Liver (tissue), 3 donors: ENCODE measurements at regions not wholly inside any gene's neighbourhood (a gene's known extent, or its start where the extent isn't known, plus 50 kb on each side); places are given as distances from the start of the nearest gene placed in this dataset.

Experiments used
- HNF4G ChIP-seq: IDR thresholded peaks from 2 replicates; pipeline ENCODE4 v1.6.1; 2016; ENCODE audit warnings: antibody characterized with exemption
- RAD21 ChIP-seq, 2 donors: IDR thresholded peaks; 2 replicates each; pipeline ENCODE4 v1.6.1; 2016; ENCODE audit warnings: antibody characterized with exemption in 2 of 2, mild to moderate bottlenecking in 2 of 2
- SP1 ChIP-seq: IDR thresholded peaks from 2 replicates; pipeline ENCODE4 v1.6.1; 2018; ENCODE audit warnings: antibody characterized with exemption, mild to moderate bottlenecking
- TAF1 ChIP-seq: conservative IDR thresholded peaks from 2 replicates; pipeline ENCODE4 v1.6.1; 2016; ENCODE audit warnings: antibody characterized with exemption, mild to moderate bottlenecking
- TF ChIP-seq, protein P1 (sequence below): fragments of 150-350 bp; IDR thresholded peaks from 2 replicates; pipeline ENCODE4 v1.5.1; 2017; ENCODE audit warnings: improper control_type of control experiment, low read depth, low read length; ENCODE audit not compliant: missing input control
- TF ChIP-seq, protein P2 (sequence below): IDR thresholded peaks from 2 replicates; pipeline ENCODE4 v1.6.1; 2016; ENCODE audit warnings: antibody characterized with exemption
- TF ChIP-seq, protein P3 (sequence below): IDR thresholded peaks from 2 replicates; pipeline ENCODE4 v1.6.1; 2016; ENCODE audit warnings: antibody characterized with exemption, mild to moderate bottlenecking
- TF ChIP-seq, protein P4 (sequence below): IDR thresholded peaks from 2 replicates; pipeline ENCODE4 v1.6.1; 2016; ENCODE audit warnings: antibody characterized with exemption
- donor health status: healthy.
- donor health status: healthy.

DNA sequence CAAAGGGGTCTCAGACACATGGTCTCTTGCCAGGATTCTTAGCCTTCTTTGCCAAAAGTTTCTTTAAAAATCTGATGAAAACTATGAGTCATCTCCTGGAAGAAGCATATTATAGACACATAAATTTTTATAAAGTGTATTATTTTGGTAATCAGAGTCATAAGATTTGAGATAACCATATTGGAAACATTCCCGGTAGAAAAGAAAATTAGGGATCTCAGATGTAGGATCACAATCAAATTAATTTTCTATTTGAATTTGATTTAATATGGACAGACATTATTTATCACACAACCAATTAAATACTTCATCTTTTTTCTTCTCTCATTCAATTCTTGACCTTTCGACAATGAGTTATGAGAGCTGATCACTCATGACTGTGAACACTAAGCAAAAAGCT lies 347.7 kb upstream of the CDH8 start:
- TF ChIP-seq, protein P1, sequence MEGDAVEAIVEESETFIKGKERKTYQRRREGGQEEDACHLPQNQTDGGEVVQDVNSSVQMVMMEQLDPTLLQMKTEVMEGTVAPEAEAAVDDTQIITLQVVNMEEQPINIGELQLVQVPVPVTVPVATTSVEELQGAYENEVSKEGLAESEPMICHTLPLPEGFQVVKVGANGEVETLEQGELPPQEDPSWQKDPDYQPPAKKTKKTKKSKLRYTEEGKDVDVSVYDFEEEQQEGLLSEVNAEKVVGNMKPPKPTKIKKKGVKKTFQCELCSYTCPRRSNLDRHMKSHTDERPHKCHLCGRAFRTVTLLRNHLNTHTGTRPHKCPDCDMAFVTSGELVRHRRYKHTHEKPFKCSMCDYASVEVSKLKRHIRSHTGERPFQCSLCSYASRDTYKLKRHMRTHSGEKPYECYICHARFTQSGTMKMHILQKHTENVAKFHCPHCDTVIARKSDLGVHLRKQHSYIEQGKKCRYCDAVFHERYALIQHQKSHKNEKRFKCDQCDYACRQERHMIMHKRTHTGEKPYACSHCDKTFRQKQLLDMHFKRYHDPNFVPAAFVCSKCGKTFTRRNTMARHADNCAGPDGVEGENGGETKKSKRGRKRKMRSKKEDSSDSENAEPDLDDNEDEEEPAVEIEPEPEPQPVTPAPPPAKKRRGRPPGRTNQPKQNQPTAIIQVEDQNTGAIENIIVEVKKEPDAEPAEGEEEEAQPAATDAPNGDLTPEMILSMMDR: no peak
- TF ChIP-seq TAF1: no peak
- no peak for TF ChIP-seq SP1
- no peak for TF ChIP-seq RAD21 (IDR thresholded peaks at IDR 0.05)
- TF ChIP-seq HNF4G: no peak
- TF ChIP-seq, protein P2, sequence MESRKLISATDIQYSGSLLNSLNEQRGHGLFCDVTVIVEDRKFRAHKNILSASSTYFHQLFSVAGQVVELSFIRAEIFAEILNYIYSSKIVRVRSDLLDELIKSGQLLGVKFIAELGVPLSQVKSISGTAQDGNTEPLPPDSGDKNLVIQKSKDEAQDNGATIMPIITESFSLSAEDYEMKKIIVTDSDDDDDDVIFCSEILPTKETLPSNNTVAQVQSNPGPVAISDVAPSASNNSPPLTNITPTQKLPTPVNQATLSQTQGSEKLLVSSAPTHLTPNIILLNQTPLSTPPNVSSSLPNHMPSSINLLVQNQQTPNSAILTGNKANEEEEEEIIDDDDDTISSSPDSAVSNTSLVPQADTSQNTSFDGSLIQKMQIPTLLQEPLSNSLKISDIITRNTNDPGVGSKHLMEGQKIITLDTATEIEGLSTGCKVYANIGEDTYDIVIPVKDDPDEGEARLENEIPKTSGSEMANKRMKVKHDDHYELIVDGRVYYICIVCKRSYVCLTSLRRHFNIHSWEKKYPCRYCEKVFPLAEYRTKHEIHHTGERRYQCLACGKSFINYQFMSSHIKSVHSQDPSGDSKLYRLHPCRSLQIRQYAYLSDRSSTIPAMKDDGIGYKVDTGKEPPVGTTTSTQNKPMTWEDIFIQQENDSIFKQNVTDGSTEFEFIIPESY: no peak
- TF ChIP-seq, protein P3, sequence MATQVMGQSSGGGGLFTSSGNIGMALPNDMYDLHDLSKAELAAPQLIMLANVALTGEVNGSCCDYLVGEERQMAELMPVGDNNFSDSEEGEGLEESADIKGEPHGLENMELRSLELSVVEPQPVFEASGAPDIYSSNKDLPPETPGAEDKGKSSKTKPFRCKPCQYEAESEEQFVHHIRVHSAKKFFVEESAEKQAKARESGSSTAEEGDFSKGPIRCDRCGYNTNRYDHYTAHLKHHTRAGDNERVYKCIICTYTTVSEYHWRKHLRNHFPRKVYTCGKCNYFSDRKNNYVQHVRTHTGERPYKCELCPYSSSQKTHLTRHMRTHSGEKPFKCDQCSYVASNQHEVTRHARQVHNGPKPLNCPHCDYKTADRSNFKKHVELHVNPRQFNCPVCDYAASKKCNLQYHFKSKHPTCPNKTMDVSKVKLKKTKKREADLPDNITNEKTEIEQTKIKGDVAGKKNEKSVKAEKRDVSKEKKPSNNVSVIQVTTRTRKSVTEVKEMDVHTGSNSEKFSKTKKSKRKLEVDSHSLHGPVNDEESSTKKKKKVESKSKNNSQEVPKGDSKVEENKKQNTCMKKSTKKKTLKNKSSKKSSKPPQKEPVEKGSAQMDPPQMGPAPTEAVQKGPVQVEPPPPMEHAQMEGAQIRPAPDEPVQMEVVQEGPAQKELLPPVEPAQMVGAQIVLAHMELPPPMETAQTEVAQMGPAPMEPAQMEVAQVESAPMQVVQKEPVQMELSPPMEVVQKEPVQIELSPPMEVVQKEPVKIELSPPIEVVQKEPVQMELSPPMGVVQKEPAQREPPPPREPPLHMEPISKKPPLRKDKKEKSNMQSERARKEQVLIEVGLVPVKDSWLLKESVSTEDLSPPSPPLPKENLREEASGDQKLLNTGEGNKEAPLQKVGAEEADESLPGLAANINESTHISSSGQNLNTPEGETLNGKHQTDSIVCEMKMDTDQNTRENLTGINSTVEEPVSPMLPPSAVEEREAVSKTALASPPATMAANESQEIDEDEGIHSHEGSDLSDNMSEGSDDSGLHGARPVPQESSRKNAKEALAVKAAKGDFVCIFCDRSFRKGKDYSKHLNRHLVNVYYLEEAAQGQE: no peak
- TF ChIP-seq, protein P4, sequence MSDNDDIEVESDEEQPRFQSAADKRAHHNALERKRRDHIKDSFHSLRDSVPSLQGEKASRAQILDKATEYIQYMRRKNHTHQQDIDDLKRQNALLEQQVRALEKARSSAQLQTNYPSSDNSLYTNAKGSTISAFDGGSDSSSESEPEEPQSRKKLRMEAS: no peak
